A673 (cell line): ENCODE measurements at regions not wholly inside any gene's neighbourhood (a gene's known extent, or its start where the extent isn't known, plus 50 kb on each side); places are given as distances from the start of the nearest gene placed in this dataset.

Experiments
- CTCF ChIP-seq: fragments of 300-800, 200-600 bp; sonication (generic); conservative IDR thresholded peaks from 2 replicates; pipeline ENCODE4 v1.5.1; 2017; ENCODE audit warnings: low read depth, mild to moderate bottlenecking, antibody characterized with exemption, low read length, moderate library complexity, mixed read lengths
- EZH2 ChIP-seq: fragments of 200-600 bp; sonication (generic); IDR thresholded peaks from 2 replicates; pipeline ENCODE4 v1.6.1; 2017; ENCODE audit warnings: borderline replicate concordance, low read depth, mild to moderate bottlenecking, mixed read lengths, antibody characterized with exemption, low read length; ENCODE audit not compliant: poor library complexity, severe bottlenecking

- TF ChIP-seq CTCF (no peak), EZH2 (no peak)
These were observed 862.1 kb upstream of the CELF4 start for GRCh38 chr18:38427736-38428135.
